ENCODE measurements at regions not wholly inside any gene's neighbourhood (a gene's known extent, or its start where the extent isn't known, plus 50 kb on each side); places are given as distances from the start of the nearest gene placed in this dataset.
A peak's percentile ranks its signal among the peaks of the same experiment; 100 is the strongest.

DNA sequence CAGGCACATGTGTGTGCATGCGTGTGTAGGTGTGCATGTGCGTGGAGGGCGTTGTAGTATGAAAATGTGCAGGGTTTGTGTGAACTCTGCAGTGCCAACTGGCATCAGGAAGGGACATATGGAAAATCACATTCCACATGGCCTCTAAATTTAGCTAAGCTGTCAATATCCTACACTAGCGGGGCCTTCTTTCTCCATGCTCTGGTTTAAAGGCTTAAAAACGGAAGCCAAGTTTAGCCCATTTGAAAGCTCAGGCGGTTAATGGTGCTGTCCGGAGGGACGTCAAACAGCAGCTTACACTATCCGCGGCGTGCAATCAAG is 144.1 kb upstream of the NOCT start:
- DNase-seq: no peak
- in situ Hi-C loops (cut with MboI; ENCODE audit: low pct_ligation_motif_present in 1 of 4, low pct_unique_long_range_greater_than_20kb in 1 of 4, low sequenced_read_pairs in 3 of 4) (loop anchor here in 2 of 4 donors (10.0 to 25.0 kb wide), 2 partner anchors 187 to 834 kb away; no protein-coding TSS in a partner anchor), intact Hi-C loops (cut with DNase I; ENCODE audit: low total_unique reads) (no loop called here)
- Histone ChIP-seq H3K27ac (no peak overlapping the region), H3K27me3 (no peaks in the 10 kb centered on the region), H3K4me1 (peaks cover 0 to 6% (median 0%) of the 10 kb centered on the region in 4 donors), H3K36me3 (no peaks in the 10 kb centered on the region), H3K9me3 (no peaks in the 10 kb centered on the region), H3K4me3 (no peak overlapping the region)
- TF ChIP-seq EP300 (IDR thresholded peaks at IDR 0.05; ENCODE audit: low read depth): no peak
- 55 to 82% methylated on average over 2 to 11 of the region's 11 CpGs for WGBS, 2 donors (ENCODE audit: low coverage in 1 of 2)

DNA sequence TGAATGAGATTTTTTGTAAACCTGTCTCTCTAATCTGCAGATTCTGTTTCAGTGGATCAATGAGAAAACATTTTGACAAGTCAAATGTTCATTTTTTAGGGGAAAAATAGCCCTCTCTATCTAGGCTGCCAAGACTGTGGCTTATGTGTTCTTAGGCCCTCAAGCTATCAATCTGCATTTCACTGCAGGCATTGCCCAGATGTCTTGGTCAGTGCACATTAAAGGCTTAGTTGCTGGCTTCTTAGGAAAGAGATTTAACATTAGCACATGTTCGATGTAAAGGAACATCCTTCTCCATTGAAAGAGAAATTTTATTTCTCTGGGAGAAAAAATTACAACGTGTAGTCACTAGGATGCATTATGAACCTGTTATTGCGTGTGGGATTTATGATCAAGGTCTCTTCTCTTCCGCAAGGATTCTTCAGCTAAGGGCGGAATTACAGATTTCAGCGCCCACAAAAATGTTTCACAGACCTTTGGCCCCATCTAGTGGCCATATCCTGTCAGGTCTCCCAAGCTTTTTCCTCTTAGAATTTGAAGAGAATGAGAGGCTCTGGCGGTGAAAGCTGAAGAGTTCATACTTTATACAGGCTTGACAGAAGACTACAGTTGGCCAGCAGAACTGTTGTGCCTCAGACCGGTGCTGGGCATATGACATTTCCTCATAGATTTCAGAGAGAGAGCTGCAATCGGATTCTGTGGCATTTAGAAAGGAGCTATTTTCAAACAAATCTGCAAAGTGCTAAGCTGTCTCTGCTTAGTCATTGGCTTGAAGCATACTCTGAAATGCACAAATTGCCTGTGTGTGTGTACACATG is 144.6 kb upstream of the NOCT start:
- WGBS, 2 donors (ENCODE audit: low coverage in 1 of 2): 5 to 9% methylated on average over 8 to 9 of the region's 9 CpGs
- H3K36me3 ChIP-seq: no peaks in the 10 kb centered on the region
- intact Hi-C loops (cut with DNase I; ENCODE audit: low total_unique reads): no loop called here

GRCh38 chr4:138869631-138870030 is 145.9 kb upstream of the NOCT start:
- no peaks in the 10 kb centered on the region for H3K27me3 ChIP-seq
- DNase-seq: no peak
- no peak overlapping the region for H3K27ac ChIP-seq
- no peaks in the 10 kb centered on the region for H3K36me3 ChIP-seq
- in situ Hi-C loops (cut with MboI; ENCODE audit: low pct_ligation_motif_present in 1 of 4, low pct_unique_long_range_greater_than_20kb in 1 of 4, low sequenced_read_pairs in 3 of 4): loop anchor here in 2 of 4 donors (10.0 to 25.0 kb wide), 2 partner anchors 185 to 832 kb away; no protein-coding TSS in a partner anchor
- H3K9me3 ChIP-seq: no peaks in the 10 kb centered on the region
- TF ChIP-seq POLR2A (IDR thresholded peaks at IDR 0.05) (no peak), POLR2AphosphoS5 (IDR thresholded peaks at IDR 0.05) (no peak), EP300 (IDR thresholded peaks at IDR 0.05; ENCODE audit: low read depth) (no peak)
- TF ChIP-seq, protein P1, sequence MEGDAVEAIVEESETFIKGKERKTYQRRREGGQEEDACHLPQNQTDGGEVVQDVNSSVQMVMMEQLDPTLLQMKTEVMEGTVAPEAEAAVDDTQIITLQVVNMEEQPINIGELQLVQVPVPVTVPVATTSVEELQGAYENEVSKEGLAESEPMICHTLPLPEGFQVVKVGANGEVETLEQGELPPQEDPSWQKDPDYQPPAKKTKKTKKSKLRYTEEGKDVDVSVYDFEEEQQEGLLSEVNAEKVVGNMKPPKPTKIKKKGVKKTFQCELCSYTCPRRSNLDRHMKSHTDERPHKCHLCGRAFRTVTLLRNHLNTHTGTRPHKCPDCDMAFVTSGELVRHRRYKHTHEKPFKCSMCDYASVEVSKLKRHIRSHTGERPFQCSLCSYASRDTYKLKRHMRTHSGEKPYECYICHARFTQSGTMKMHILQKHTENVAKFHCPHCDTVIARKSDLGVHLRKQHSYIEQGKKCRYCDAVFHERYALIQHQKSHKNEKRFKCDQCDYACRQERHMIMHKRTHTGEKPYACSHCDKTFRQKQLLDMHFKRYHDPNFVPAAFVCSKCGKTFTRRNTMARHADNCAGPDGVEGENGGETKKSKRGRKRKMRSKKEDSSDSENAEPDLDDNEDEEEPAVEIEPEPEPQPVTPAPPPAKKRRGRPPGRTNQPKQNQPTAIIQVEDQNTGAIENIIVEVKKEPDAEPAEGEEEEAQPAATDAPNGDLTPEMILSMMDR (IDR thresholded peaks at IDR 0.05): no peak
- peaks cover 0 to 6% (median 0%) of the 10 kb centered on the region in 4 donors for H3K4me1 ChIP-seq
- H3K4me3 ChIP-seq: no peak overlapping the region
- intact Hi-C loops (cut with DNase I; ENCODE audit: low total_unique reads): no loop called here

More for the DNA sequence above, 144.6 kb upstream of the NOCT start:
- TF ChIP-seq POLR2AphosphoS5 (IDR thresholded peaks at IDR 0.05) (no peak), EP300 (IDR thresholded peaks at IDR 0.05; ENCODE audit: low read depth) (no peak), POLR2A (IDR thresholded peaks at IDR 0.05) (no peak)
- TF ChIP-seq, protein P1 (IDR thresholded peaks at IDR 0.05): peak; percentile 80 to 85 (median 83)
- H3K4me1 ChIP-seq: peaks cover 0 to 6% (median 0%) of the 10 kb centered on the region in 4 donors
- no peak overlapping the region for H3K4me3 ChIP-seq
- in situ Hi-C loops (cut with MboI; ENCODE audit: low pct_ligation_motif_present in 1 of 4, low pct_unique_long_range_greater_than_20kb in 1 of 4, low sequenced_read_pairs in 3 of 4): loop anchor here in 2 of 4 donors (10.0 to 25.0 kb wide), 2 partner anchors 186 to 834 kb away; no protein-coding TSS in a partner anchor
- peak; percentile 62 for DNase-seq
- H3K9me3 ChIP-seq: no peaks in the 10 kb centered on the region
- H3K27me3 ChIP-seq: no peaks in the 10 kb centered on the region
- no peak overlapping the region for H3K27ac ChIP-seq

DNA sequence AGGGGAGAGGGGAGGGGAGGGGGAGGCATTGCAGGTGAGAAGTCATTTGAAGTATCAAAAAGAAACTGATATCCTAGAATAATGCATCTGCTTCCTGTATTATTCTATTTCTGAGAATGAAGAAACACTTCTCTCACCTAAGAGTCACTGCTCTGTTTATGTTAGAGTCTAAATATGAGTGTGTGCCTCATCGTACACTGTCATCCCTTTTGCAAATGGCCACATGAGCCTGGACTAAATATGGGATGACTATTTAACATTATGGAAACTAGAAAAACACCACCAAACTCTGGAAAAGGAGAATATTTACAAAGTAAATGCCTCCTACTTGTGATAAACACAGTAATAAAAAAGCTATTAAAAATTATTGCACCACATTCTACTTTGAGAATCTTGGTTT is 146.4 kb upstream of the NOCT start:
- H3K27ac ChIP-seq: no peak overlapping the region
- H3K4me3 ChIP-seq: no peak overlapping the region
- in situ Hi-C loops (cut with MboI; ENCODE audit: low pct_ligation_motif_present in 1 of 4, low pct_unique_long_range_greater_than_20kb in 1 of 4, low sequenced_read_pairs in 3 of 4): loop anchor here in 2 of 4 donors (25.0 kb wide), 1 partner anchor 832 kb away; no protein-coding TSS in a partner anchor
- no peaks in the 10 kb centered on the region for H3K9me3 ChIP-seq
- TF ChIP-seq, protein P1 (IDR thresholded peaks at IDR 0.05): no peak
- no peak for TF ChIP-seq POLR2AphosphoS5 (IDR thresholded peaks at IDR 0.05)
- TF ChIP-seq POLR2A (IDR thresholded peaks at IDR 0.05): no peak
- H3K27me3 ChIP-seq: no peaks in the 10 kb centered on the region
- no peak for DNase-seq
- H3K4me1 ChIP-seq: peaks cover 0 to 6% (median 0%) of the 10 kb centered on the region in 4 donors
- no peaks in the 10 kb centered on the region for H3K36me3 ChIP-seq
- WGBS, 2 donors (ENCODE audit: low coverage in 1 of 2): 20 to 24% methylated on average over 1 of the region's 1 CpG
- intact Hi-C loops (cut with DNase I; ENCODE audit: low total_unique reads): no loop called here
